Lower leg skin (tissue), 3 donors: ENCODE measurements at regions not wholly inside any gene's neighbourhood (a gene's known extent, or its start where the extent isn't known, plus 50 kb on each side); places are given as distances from the start of the nearest gene placed in this dataset.

ENCODE experiments used
- POLR2A ChIP-seq, 2 donors: fragments of 450-650 bp; IDR thresholded peaks; one replicate each; pipeline ENCODE4 v1.6.1; 2016 to 2017; ENCODE audit warnings: antibody characterized with exemption in 2 of 2, mild to moderate bottlenecking in 1 of 2, moderate library complexity in 1 of 2
- TF ChIP-seq, protein P1 (sequence below), 3 donors: fragments of 450-650 bp; IDR thresholded peaks; one replicate each; pipeline ENCODE4 v1.5.1; 2016; ENCODE audit warnings: antibody characterized with exemption in 3 of 3, mild to moderate bottlenecking in 3 of 3, moderate library complexity in 2 of 3

DNA sequence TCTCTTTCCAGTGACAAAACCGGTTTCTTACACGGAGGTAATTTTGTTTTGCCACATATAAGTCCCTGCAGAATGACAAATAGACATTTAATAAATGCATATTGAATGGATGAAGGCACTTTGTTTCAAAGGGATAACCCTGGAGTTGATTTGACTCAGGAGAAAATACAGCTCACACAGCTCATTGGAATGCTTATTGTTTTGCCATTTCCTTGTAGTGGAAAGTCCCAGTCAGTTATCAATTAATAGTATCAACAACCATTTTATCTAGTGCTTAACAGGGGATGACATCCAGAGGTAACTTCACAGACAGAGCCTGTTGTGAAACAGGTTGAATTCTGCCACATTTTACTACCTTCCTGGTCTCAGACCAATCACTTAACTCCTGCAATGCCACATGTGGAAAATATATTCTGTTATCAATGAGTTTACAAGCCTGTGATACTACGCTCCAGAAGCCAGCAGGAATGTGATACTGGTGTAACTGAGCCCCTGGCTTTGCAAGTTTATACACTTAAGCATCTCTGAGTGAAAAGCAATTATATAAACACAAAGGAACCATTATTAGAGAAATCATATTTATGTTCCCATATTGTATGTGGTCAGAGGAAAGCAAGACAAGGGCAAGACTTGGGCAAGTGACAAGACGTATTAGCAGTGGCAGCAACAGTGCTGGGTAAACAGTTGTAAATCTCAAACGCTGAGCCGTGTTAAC, 123.1 kb upstream of the ANKRD55 start:
- TF ChIP-seq, protein P1, sequence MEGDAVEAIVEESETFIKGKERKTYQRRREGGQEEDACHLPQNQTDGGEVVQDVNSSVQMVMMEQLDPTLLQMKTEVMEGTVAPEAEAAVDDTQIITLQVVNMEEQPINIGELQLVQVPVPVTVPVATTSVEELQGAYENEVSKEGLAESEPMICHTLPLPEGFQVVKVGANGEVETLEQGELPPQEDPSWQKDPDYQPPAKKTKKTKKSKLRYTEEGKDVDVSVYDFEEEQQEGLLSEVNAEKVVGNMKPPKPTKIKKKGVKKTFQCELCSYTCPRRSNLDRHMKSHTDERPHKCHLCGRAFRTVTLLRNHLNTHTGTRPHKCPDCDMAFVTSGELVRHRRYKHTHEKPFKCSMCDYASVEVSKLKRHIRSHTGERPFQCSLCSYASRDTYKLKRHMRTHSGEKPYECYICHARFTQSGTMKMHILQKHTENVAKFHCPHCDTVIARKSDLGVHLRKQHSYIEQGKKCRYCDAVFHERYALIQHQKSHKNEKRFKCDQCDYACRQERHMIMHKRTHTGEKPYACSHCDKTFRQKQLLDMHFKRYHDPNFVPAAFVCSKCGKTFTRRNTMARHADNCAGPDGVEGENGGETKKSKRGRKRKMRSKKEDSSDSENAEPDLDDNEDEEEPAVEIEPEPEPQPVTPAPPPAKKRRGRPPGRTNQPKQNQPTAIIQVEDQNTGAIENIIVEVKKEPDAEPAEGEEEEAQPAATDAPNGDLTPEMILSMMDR (IDR thresholded peaks at IDR 0.05), result no peak
- TF ChIP-seq POLR2A (IDR thresholded peaks at IDR 0.05), result no peak
